ENCODE measurements at regions not wholly inside any gene's neighbourhood (a gene's known extent, or its start where the extent isn't known, plus 50 kb on each side); places are given as distances from the start of the nearest gene placed in this dataset.
"Not testable (repeated sequence)": the region's sequence is repeated elsewhere in the genome, so short reads cannot be mapped to it uniquely, and the experiment has no call there.

- not testable (repeated sequence) for DNase-seq
These were observed 964.6 kb upstream of the CITED2 start for GRCh38 chr6:140339084-140339483.

- no peak for DNase-seq
These were observed 947.4 kb upstream of the CITED2 start for GRCh38 chr6:140321891-140322290.

GRCh38 chr6:140320081-140321080, 945.9 kb upstream of the CITED2 start:
- peak in 1 of 2 donors; percentile 6 for DNase-seq

- DNase-seq: peak in 1 of 2 donors; percentile 11
These were observed 944.8 kb upstream of the CITED2 start for GRCh38 chr6:140319209-140319608.

GRCh38 chr6:140318408-140318807, 944.0 kb upstream of the CITED2 start:
- DNase-seq: no peak

- no peak for DNase-seq
These were observed 943.5 kb upstream of the CITED2 start for GRCh38 chr6:140317950-140318349.

- DNase-seq: no peak
These were observed 942.5 kb upstream of the CITED2 start for GRCh38 chr6:140316966-140317365.

- DNase-seq: no peak
These were observed 940.2 kb upstream of the CITED2 start for GRCh38 chr6:140314682-140315081.

- no peak for DNase-seq
These were observed 936.7 kb upstream of the CITED2 start for GRCh38 chr6:140311146-140311545.

GRCh38 chr6:140303218-140303949, 928.9 kb upstream of the CITED2 start:
- DNase-seq: no peak

- DNase-seq: no peak
These were observed 925.9 kb upstream of the CITED2 start for GRCh38 chr6:140300331-140300730.

GRCh38 chr6:140289186-140289585, 914.7 kb upstream of the CITED2 start:
- no peak for DNase-seq

GRCh38 chr6:140285998-140286690, 911.7 kb upstream of the CITED2 start:
- no peak for DNase-seq

- DNase-seq: no peak
These were observed 911.0 kb upstream of the CITED2 start for GRCh38 chr6:140285471-140285870.

GRCh38 chr6:140284871-140285270, 910.4 kb upstream of the CITED2 start:
- DNase-seq: no peak

- no peak for DNase-seq
These were observed 908.7 kb upstream of the CITED2 start for GRCh38 chr6:140283197-140283596.

- no peak for DNase-seq
These were observed 907.3 kb upstream of the CITED2 start for GRCh38 chr6:140281767-140282166.

- DNase-seq: no peak
These were observed 906.8 kb upstream of the CITED2 start for GRCh38 chr6:140281236-140281635.

GRCh38 chr6:140276719-140277118, 902.3 kb upstream of the CITED2 start:
- no peak for DNase-seq

- DNase-seq: no peak
These were observed 901.7 kb upstream of the CITED2 start for GRCh38 chr6:140276133-140276532.

- DNase-seq: no peak
These were observed 901.3 kb upstream of the CITED2 start for GRCh38 chr6:140275725-140276124.

GRCh38 chr6:140274548-140274947, 900.1 kb upstream of the CITED2 start:
- DNase-seq: no peak
